ENCODE measurements at regions not wholly inside any gene's neighbourhood (a gene's known extent, or its start where the extent isn't known, plus 50 kb on each side); places are given as distances from the start of the nearest gene placed in this dataset.

- Histone ChIP-seq H3K27me3 (peaks cover 25% of the 10 kb centered on the region), H3K4me3 (ENCODE audit: low read depth, low read length) (no peak overlapping the region), H3K9me3 (no peaks in the 10 kb centered on the region), H3K4me1 (no peaks in the 10 kb centered on the region), H3K36me3 (no peaks in the 10 kb centered on the region)
- no peak for TF ChIP-seq CTCF (IDR thresholded peaks at IDR 0.05; ENCODE audit: low read depth, low read length)
- no peak for DNase-seq
Measured at GRCh38 chr6:105476978-105477377, 74.1 kb upstream of the PREP start.

- no peak for TF ChIP-seq CTCF (IDR thresholded peaks at IDR 0.05; ENCODE audit: low read depth, low read length)
- no peak for DNase-seq
- Histone ChIP-seq H3K4me3 (ENCODE audit: low read depth, low read length) (no peak overlapping the region), H3K9me3 (no peaks in the 10 kb centered on the region), H3K27me3 (peaks cover 32% of the 10 kb centered on the region), H3K36me3 (no peaks in the 10 kb centered on the region), H3K4me1 (no peaks in the 10 kb centered on the region)
Measured at GRCh38 chr6:105474234-105474633, 71.4 kb upstream of the PREP start.

- H3K36me3 ChIP-seq, result no peaks in the 10 kb centered on the region
Measured at GRCh38 chr6:105469946-105470345, 67.1 kb upstream of the PREP start.

GRCh38 chr6:105468850-105469249 is 66.0 kb upstream of the PREP start:
- DNase-seq, result no peak
- peaks cover 33% of the 10 kb centered on the region for H3K27me3 ChIP-seq
- H3K36me3 ChIP-seq, result no peaks in the 10 kb centered on the region
- H3K4me3 ChIP-seq (ENCODE audit: low read depth, low read length), result no peak overlapping the region
- TF ChIP-seq CTCF (IDR thresholded peaks at IDR 0.05; ENCODE audit: low read depth, low read length), result no peak
- H3K9me3 ChIP-seq, result peaks cover 2% of the 10 kb centered on the region; the same call in 1 of the 2 replicates
- H3K4me1 ChIP-seq, result no peaks in the 10 kb centered on the region

More at GRCh38 chr6:105469946-105470345, 67.1 kb upstream of the PREP start:
- Histone ChIP-seq H3K4me3 (ENCODE audit: low read depth, low read length) (no peak overlapping the region), H3K9me3 (peaks cover 2% of the 10 kb centered on the region; the same call in 1 of the 2 replicates), H3K4me1 (no peaks in the 10 kb centered on the region), H3K27me3 (peaks cover 40% of the 10 kb centered on the region)
- no peak for TF ChIP-seq CTCF (IDR thresholded peaks at IDR 0.05; ENCODE audit: low read depth, low read length)
- DNase-seq, result no peak

GRCh38 chr6:105460860-105461259 is 58.0 kb upstream of the PREP start:
- Histone ChIP-seq H3K9me3 (no peaks in the 10 kb centered on the region), H3K4me3 (ENCODE audit: low read depth, low read length) (no peak overlapping the region), H3K4me1 (no peaks in the 10 kb centered on the region), H3K27me3 (peaks cover 26% of the 10 kb centered on the region), H3K36me3 (no peaks in the 10 kb centered on the region)
- no peak for DNase-seq
- no peak for TF ChIP-seq CTCF (IDR thresholded peaks at IDR 0.05; ENCODE audit: low read depth, low read length)

GRCh38 chr6:105459864-105460263 is 57.0 kb upstream of the PREP start:
- DNase-seq, result no peak

More at GRCh38 chr6:105459864-105460263, 57.0 kb upstream of the PREP start:
- H3K4me3 ChIP-seq (ENCODE audit: low read depth, low read length), result no peak overlapping the region
- peaks cover 34% of the 10 kb centered on the region for H3K27me3 ChIP-seq
- no peaks in the 10 kb centered on the region for H3K9me3 ChIP-seq
- TF ChIP-seq CTCF (IDR thresholded peaks at IDR 0.05; ENCODE audit: low read depth, low read length), result no peak
- no peaks in the 10 kb centered on the region for H3K4me1 ChIP-seq
- no peaks in the 10 kb centered on the region for H3K36me3 ChIP-seq
